GM18517 (cell line): ENCODE measurements at regions not wholly inside any gene's neighbourhood (a gene's known extent, or its start where the extent isn't known, plus 50 kb on each side); places are given as distances from the start of the nearest gene placed in this dataset.

Experiments
- ATAC-seq: cut with Tn5 transposase; IDR thresholded peaks from one replicate; pipeline ENCODE4 v1.9.1; 2021; ENCODE audit warnings: mild to moderate bottlenecking, moderate library complexity; ENCODE audit not compliant: unreplicated experiment

GRCh38 chr17:14959106-14959648, 305.9 kb downstream of the PMP22 start:
- no peak for ATAC-seq

DNA sequence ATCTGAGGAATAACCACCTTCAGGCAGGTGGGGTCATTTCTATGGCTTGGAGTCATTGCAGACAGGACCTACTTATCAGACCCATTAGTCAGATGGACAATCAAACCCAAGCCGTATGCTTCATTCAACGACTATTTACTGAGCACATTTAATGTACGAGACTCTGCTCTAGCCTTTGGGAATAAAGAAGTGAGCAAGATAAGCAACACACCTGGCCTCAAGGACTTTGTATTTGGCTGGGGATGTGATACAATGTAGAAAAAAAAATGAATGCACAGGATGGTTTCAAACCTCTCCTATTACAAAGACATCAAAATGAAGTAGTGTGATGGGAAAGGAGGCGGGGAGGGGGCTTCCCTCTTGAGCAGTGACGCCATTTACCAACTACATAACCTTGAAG, 311.7 kb downstream of the PMP22 start:
- no peak for ATAC-seq

GRCh38 chr17:14950686-14951085, 314.4 kb downstream of the PMP22 start:
- no peak for ATAC-seq

DNA sequence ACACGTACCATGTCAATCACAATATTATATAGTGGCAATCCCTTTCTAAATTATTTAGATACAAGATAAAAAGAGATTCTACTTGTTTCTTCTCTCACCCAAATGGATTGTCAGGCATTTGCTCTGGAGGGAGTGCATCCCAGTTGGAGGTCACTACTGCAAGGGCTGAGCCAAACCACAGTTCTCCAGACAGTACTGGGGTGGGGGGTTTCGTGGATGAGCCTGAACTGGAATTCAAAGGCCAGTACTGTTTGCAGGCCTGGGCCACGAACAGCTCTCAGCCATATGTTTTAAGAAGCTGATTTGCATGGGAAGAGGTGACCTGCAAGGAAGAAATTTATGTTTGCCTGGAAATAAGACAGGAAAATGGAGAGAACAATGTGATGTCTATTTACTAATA, 314.9 kb downstream of the PMP22 start:
- no peak for ATAC-seq

- no peak for ATAC-seq
These were observed 317.5 kb downstream of the PMP22 start for GRCh38 chr17:14947671-14948070.

- ATAC-seq = no peak
These were observed 318.6 kb downstream of the PMP22 start for GRCh38 chr17:14946481-14946880.

DNA sequence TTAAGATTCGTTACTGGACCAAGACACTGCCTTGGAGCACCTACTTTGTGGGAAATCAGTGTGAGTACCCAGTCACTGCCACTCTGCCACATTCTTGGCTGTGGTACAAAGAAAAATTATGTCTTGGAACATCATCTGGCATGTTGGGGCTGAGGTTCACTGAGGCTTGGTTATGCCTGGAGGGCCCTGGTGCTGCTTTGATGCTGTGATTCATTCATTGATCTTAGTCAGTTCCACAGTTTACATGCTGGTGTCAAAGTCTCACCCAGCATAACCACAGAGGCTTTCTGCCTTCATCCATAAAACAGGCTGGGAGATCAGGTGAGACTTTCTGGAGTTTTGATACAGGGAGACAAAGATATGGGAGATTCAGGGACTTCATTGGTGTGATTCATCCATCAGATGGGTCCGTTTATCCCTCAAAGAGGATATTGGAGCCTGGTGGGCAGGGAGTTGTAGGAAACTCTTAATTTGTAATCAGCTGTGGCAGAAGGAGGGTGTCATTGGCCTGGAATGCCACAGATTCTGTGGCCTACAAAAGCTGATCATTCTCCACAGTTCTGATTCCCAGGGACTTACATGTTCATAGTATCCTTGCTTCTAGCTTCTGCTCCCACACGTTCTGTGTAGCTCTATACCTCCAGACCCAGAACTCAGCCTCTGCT, 322.5 kb downstream of the PMP22 start:
- no peak for ATAC-seq

DNA sequence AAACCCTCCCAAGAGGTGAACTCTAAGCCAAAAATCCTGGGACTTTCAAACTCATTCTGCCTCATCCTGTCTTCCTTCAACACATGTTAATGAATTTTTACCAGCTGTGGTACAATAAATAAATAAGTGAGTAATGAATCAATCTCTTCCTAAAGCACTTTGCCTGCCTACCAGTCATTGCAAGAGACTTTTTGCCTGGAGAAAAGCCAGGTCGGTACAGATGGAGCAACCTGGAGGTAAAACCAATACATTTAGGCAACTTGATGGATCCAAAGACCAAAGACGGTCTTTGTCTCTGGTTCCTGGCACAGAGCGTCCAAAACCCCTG, 324.2 kb downstream of the PMP22 start:
- no peak for ATAC-seq

- no peak for ATAC-seq
These were observed 324.8 kb downstream of the PMP22 start for GRCh38 chr17:14940108-14940937.

GRCh38 chr17:14935845-14936485, 329.2 kb downstream of the PMP22 start:
- ATAC-seq = no peak

DNA sequence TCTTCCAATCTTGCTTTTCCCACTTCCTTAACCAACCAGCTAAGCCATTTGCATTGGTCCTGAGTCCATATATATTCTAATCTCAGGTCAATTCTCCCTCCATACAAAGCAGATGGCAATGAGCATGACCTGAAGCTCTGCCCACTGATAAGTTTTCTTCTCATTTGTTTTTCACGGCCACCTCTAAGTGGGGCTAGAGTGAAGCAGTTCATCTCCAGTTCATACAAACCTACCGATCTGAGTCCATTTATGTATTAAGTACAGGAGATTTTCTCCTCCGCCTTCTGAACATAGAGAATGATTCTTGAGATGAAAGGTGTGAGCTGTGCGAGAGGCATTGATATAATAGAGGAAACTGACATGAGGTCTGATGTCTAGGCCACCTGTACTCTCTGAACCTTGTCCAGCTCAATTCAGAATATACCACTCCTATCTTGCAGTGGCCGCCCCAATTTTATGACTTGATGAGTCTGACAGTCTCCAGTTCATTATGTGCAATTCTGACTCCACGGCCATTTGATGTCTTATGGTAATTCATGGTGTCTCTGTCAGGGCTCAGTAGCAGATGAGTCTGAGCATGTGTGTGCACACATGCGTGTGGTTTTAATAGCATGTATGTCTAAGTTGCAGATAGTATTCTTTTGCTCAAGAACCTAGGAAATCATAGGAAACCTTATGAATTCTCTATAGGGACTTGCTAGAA, 329.8 kb downstream of the PMP22 start:
- no peak for ATAC-seq

DNA sequence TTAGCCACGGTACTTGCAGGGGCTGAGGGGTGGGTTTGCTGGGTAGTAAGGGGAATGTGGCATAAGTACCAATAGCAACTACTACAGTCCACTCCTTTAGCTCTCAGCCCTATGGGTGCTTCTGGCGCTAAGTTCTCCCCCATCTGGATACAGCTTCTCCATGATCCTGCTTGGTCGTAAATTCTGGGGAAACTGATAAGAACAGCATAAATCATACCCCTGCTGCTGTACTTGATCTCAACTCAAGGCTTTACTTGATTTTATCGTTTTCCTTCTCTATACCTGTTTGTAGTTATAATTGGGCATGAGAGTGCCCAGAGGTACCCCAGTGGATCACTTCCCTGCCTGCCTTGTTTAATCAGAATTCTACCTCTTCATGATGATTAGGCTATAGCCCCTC, 331.4 kb downstream of the PMP22 start:
- ATAC-seq = no peak

DNA sequence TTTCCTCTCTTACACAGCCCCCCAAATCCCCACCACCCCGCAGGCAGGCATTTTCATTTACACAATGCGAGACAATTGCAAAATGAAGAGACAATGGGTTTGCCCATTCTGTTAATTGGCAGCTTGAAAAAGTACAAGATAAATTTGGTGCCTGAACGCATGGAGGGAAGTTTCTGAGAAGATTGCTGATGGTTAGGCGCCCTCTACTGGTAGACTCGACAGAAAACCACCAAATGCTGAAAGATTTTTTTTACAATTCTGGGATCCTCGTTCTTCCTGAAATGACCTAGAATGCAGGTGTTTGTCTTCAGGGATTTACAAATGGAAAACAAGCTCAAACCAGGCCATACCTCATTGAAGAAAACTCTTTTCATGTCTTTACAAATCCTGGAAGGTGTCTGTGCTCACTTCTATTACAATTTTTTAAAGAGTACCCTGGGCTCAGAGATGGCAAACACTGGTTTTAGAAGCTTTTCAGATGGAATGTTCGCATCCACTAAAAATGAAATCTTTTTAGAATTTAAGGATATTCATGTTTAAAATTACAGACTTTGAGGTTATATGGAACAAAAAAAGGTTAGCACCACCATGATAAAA, 338.5 kb downstream of the PMP22 start:
- no peak for ATAC-seq

GRCh38 chr17:14926073-14926472, 339.1 kb downstream of the PMP22 start:
- ATAC-seq = no peak

GRCh38 chr17:14925498-14925897, 339.6 kb downstream of the PMP22 start:
- no peak for ATAC-seq

GRCh38 chr17:14923981-14924380, 341.1 kb downstream of the PMP22 start:
- ATAC-seq = no peak

GRCh38 chr17:14922411-14922810, 342.7 kb downstream of the PMP22 start:
- no peak for ATAC-seq

DNA sequence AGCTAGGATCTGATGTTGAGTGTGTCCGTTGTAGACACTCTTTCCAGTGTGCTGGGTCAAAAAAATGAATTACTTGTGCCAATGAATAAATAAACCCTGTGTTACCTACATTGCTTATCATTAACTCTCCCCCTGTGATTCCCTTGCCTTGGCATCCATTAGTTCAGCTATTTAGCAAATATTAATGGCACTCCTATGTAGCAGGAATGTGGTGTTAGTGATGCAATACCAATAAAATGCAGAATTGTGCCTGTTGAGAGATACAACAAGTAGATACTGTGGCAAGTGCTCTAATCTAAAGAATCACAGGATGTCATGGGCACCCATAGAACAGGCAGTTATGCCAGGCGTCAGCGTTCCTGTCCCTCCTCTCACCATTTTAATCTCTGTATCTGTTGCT, 343.2 kb downstream of the PMP22 start:
- ATAC-seq = no peak

DNA sequence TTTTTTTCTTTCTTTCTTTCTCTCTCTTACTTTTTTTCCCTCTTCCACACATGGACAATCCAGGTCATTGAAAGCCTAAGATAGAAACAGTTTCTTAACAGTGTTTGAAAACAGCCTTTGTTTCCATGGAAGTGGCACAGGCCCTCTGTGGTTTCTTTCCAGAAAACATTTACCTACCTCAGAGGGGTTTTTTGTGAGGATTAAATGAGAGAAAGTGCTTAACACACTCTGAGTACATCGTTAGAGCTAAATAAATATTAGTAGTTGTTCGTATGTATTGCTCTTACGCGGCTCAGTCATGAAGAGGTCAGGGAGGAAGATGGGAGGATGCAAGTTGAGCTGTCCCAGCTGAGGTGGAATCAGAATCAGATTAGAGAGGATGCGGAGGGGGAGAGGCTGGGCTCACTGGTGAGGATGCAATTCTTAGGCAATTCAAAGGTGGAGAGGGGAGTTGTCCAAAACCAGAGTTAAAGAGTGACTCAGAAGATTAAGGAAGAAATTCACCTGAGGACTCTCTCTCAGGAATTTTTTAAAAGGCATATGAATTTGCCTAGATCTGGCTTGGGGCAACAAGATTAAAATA, 345.4 kb downstream of the PMP22 start:
- ATAC-seq = no peak

GRCh38 chr17:14919094-14919493, 346.0 kb downstream of the PMP22 start:
- no peak for ATAC-seq
